ENCODE measurements at regions not wholly inside any gene's neighbourhood (a gene's known extent, or its start where the extent isn't known, plus 50 kb on each side); places are given as distances from the start of the nearest gene placed in this dataset.

DNA sequence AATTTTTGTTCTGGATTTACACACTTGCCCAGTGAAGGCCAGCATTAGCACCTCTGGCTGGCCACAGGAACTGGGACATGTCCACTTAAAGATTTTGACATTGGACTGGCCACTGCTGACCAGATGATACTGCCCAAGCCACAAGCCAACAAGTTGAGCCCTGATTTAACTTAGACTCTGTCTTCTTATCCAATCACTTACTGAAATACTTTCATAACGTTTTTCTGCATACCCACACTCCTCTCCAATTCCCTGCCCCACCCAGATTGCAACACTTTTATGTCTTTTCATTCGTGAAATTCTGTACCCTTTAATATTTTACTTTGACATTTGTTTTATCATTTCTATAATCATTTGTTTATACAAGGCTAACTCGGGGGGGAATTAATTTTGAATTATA, 170.3 kb upstream of the TAB2 start:
- TF ChIP-seq CTCF (IDR thresholded peaks at IDR 0.05) (no peak), POLR2AphosphoS5 (IDR thresholded peaks at IDR 0.05) (no peak), POLR2A (IDR thresholded peaks at IDR 0.05; ENCODE audit: low read depth) (no peak), EP300 (IDR thresholded peaks at IDR 0.05) (no peak)

Data from esophagus muscularis mucosa (tissue), 4 donors.